HG03575 (cell line): ENCODE measurements at regions not wholly inside any gene's neighbourhood (a gene's known extent, or its start where the extent isn't known, plus 50 kb on each side); places are given as distances from the start of the nearest gene placed in this dataset.
"Not testable (repeated sequence)": the region's sequence is repeated elsewhere in the genome, so short reads cannot be mapped to it uniquely, and the experiment has no call there.

Source experiments
- ATAC-seq: cut with Tn5 transposase; IDR thresholded peaks from one replicate; pipeline ENCODE4 v1.9.1; 2021; ENCODE audit not compliant: unreplicated experiment, insufficient number of reproducible peaks, low FRiP score; ENCODE audit errors: extremely low read depth

DNA sequence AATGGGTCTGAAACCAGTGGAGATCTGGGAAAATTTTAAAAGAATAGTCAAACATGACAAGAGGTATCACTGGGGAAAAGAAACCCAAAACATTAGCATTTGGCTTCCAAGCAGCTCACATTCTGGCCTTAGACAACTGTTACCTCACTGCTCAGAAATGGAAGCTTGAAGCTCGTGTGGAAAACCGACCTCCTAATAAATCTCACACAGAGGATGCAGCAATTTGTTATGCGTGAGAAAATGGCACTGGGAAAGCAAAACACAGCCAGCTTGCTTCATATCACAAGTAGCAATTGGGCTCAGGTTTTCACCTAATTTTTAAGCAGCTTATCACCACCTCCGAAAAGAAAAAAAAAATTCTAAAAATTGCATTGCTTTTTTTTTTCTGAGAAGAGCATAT, 103.3 kb upstream of the TAS2R1 start:
- ATAC-seq: no peak

DNA sequence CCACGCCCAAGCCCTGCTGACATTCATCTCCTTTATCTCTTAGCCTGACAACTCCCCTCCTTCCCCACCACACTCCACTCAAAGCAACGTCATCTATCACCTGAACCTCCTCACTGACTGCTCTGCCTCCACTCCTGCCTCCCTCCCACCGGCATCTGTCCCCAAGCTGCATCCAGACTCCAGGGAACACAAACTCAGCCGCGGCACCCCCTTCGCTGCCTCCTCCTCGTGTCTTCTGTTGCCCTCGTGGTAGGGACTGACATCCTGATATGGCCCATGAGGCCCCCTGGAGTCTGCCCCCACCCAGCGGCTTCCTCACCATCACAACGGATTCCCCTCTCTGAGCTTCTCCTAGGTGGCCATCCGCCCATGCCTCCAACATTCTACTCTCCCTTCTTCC, 101.0 kb upstream of the TAS2R1 start:
- ATAC-seq: no peak

DNA sequence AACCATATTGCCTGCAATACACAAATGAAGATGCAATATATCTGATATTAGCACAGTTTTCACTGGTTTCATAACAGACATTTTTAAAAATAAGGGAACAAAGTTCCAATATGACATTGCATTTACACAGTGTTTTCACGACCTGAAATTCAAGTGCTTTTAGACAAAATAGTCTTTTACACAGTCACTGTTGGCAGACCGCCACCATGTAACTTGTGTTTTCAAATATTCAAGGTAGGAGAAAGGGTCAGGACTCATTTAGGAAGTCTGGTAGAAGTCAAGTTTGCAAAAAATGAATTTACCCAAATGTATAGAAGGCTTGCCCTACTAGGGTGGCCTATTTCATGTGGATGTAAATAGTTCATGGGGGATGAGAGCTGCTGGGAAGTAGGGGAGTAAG, 98.1 kb upstream of the TAS2R1 start:
- no peak for ATAC-seq

DNA sequence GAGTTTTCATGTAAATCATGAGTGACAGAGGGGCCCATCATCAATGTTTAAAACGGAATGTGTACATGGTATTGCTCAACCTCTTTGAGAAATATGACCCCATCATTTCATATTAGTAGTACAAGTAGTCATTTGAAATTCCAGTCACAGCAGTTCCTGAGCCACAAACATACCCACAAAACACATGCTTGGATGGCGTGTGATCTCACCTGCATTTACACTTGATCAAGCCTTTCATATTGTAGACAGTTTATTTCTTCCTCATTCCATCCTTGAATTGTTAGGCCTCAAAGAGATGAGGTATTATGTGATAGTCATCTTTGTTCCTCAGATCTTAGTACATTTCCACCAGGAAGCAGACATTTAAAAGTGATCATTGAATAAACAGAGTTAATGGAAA, 96.8 kb upstream of the TAS2R1 start:
- no peak for ATAC-seq

DNA sequence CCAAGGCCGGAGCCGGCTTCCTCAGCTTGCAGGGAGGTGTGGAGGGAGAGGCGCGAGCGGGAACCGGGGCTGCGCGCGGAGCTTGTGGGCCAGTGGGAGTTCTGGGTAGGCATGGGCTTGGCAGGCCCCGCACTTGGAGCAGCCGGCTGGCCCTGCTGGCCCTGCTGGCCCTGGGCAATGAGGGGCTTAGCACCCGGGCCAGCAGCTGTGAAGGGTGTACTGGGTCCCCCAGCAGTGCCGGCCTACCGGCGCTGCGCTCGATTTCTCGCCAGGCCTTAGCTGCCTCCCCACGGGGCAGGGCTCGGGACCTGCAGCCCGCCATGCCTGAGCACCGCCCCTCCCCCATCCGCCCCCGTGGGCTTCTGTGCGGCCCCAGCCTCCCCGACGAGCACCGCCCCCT, 95.1 kb upstream of the TAS2R1 start:
- ATAC-seq: not testable (repeated sequence)

DNA sequence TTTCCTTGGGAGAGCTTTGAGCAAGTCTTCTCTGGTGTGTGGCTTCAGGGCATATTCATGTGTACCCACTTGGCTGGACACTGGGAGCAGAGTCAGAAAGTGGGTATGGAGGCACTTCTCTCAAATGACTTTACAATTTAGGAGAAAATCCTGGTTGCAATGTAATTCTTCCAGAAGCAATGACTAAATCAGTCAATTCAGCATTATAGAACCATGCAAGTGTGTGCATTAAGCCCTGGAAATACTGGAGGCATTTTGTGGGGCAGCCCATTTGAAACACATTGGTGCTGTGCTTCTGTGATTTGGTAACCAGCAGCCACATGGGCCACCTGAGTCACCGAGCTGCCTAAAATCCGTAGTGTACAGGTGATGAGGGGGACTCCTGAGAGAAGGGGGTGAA, 94.6 kb upstream of the TAS2R1 start:
- ATAC-seq: no peak

DNA sequence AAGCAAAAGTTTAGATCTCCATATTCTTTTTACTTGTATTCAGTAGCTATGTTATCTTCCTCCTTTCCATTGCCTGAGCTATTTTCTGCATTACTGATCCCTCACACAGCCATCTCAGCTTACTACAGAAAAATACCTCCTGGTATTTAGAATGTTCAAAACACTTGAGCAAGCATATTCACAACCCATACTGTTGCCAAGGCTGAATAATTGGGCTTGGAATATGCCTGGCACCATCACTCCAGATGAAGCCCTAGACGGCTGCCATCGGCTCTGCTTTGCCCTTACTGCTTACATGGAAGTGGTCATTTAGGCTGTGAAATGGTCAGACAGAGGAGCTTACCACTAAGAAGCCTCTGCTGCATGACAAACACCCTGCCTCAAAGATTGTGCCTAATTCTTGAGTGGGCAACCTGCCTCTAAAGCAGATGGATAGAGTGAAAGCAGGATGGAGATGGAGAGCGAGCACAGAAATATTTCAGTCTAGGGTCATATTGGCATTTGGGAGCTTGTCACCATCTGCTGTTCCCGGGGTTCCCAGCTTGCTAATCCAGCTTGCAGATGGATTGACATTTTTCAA, 92.5 kb upstream of the TAS2R1 start:
- no peak for ATAC-seq

DNA sequence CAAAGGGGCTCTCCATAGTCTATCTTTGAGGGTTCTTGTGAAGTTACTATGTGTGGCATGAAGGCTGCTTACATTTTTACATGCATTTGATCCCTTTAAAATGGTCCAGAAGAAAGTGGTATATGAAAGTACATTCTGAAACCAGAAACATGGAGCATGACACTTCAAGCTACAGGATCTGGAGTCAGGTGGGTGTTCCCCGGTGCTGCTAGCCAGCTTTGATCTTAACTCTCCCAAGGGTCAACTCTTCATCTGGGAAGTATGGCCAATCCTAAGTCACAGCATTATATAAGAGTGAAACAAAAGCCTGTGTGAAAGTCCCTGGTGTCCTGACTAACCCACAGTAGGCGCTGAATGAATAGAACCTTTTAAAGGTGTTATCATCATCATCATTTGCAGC, 91.0 kb upstream of the TAS2R1 start:
- ATAC-seq: no peak

DNA sequence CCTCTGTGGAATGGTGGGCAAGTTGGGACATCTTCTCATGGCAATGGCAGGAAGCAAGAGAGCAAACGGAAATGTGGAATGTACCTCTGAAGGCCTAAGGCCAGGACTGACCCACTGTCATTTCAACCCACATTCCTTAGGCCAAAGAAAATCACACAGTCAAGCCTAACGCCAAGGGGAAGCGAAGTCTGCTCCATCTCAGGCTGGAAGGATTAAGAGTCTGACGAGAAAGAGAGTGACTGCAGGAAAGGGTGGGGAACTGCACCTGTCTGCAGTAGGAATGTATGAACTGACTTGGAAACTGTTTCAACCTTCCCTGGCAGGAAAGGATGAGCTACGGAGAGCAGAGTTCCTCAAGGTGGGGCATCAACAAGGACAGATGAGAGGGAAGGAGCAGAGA, 90.2 kb upstream of the TAS2R1 start:
- no peak for ATAC-seq

DNA sequence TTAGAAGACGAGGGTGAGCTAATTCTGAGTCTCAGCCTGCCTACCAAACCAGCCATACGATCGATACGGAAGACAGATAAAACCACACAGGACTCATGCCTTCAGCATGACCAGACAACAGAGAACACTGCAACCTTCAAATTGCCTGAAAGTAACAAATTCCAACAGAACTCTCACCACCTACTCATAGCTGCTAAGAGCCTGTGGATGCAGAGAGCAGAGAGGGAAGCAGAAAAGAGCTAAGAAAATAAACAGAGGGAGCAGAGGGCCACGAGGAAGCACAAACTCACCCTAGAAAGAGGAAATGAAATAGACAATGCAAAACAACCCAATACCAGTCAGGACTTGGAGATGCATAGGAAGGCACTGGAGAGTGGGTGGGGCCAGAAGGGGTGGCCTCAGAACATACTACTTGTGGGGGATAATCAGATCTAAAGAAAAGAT, 86.7 kb upstream of the TAS2R1 start:
- ATAC-seq: peak; percentile 69

DNA sequence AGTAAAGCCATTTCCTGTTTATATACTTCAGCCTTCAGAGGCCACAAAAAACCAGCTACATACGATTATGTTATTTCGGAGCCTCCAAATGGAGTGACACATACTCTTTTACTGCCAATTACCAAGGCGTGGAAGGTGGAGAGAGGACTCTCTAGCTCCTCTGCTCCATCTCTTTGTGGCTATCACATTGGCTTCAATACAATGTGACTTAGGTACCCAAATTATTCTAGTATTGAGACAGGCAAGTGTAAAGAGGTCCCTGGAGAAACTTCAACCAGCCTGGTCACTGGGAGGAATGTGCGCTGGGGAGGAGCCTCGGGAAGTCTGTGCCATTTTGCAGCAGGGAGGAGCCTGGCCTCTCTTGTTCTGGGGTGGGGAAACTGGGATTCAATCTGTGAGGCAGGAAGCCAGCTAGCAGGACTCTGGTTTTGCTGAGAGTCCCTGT, 85.8 kb upstream of the TAS2R1 start:
- no peak for ATAC-seq

DNA sequence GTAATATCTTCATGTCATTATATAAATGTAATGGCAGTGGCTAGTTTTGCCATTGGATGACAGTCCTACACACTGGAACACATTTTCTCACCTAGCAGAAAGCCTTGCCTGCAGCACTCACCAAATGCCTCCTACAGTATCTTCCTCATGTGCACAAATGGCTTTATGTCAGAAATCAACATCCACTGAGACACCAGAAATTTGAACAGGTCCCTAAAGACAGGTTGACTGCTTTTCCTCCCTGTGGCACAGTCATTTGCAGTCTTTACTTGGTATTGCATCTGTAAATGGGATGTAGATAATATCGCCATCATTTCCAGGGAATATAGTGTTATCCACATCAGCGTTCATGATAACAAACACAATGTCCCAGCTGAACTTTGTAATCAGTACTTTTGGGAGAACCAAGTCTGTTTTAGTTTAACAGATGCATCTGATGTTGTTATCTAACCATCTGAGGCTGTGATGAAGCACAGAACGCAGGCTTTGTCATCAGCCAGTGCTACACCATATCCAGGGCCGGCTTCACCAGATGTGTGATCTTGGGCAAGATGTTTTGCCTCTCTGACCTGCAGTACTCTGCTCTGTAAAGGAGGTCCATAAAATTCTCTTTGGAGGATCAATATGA, 83.9 kb upstream of the TAS2R1 start:
- ATAC-seq: no peak

DNA sequence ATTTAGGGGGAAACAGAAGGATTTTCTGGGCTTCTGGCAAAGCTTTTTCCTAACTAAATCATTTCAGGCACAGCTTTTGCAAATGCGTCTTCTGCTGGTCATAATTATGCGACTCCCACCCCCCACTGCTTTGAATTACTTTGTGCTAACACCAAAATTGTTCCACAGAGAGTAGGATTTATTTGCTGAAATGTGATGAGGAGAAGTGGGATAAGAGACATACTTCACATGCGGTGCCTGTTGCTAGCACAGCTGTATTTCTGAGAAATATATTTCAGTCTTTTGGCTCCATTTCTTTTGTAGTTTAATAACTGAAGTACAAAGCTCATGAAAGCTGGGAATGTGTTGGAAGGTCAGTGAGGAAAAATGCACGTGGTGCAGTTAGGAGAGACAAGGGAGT, 83.2 kb upstream of the TAS2R1 start:
- no peak for ATAC-seq

DNA sequence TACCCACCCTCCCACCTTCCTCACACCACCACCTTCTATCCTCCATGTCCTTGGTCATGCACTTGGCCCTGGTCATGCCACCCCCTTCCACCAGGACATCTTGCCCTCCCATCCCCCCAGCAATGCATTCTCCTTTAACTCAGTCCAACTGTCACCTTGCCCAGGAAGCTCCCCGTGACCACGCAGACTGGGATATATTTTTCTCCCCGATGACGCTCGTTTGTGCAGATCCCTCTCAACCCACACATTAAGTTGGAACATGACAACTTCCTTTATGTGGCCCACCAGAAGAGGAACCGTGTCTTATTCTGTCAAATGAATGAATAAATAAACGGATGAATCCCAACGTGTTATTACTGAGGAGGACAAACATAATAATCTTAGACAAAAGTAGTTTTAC, 82.8 kb upstream of the TAS2R1 start:
- no peak for ATAC-seq

DNA sequence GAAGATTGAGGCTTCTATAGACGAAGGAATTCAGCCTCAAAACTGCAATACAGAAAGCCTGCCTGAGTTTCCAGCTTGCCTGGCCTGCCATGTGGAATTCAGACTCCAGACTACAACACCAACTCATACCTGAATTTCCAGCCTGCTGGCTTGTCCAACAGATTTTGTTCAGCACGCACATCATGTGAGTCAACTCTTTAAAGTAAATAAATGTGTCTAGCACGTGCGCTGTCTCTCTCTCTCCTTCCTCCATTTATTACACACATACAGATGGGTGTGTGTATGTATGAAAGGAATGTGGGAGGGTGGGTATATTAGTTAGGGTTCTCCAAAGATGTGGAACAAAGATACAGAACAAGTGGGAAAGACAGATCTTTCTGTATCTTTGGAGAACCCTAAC, 82.4 kb upstream of the TAS2R1 start:
- ATAC-seq: no peak

DNA sequence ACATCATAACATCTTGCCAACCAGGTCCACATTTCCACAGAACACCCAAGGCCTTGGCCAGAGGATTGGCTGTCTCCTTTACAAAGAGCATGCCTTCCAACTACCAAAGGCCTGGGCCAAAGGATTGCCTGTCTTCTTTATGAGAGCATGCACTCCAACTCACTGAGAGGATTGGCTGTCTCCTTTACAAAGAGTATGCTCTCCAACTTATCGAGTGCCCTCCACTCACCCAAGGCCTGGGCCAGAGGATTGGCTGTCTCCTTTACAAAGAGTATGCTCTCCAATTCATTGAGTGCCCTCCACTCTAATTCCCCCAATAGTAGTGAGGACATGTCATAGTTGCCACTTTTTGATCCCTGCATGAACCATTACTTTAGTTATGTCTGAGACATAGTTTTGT, 79.9 kb upstream of the TAS2R1 start:
- no peak for ATAC-seq

DNA sequence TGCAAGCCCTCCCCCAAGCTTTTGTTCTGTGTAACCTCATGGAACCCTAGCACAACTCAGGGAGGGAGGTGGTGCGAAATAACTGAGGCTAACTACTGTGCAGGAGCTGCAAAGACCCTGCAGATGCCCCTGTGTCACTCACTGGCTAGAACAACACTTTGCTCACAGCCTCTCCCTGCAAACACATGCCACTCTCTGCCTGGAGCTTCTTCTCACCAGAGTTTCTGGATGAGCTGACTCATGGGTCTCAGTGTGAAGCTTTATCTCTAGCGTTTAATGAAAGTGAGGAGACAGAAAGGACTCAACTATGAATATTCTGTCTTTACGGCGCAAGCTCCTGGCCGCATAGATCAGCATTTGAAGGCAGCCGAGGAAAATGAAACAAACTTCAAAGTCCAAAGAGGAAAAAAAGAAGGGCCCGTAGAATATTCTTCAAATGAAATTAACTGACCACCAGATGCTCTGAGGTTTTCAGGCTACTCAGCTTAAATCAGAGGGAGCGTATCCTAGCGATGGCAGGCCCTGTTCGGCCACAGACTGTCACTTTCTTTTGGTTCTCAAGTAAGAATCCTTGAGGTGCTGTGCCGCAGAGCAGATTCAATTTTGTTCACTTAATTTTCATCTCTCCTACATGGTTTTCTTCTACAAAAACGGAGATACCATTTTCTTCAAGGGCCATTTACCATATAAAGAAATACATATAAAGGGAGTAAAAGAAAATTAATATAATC, 77.7 kb upstream of the TAS2R1 start:
- no peak for ATAC-seq

DNA sequence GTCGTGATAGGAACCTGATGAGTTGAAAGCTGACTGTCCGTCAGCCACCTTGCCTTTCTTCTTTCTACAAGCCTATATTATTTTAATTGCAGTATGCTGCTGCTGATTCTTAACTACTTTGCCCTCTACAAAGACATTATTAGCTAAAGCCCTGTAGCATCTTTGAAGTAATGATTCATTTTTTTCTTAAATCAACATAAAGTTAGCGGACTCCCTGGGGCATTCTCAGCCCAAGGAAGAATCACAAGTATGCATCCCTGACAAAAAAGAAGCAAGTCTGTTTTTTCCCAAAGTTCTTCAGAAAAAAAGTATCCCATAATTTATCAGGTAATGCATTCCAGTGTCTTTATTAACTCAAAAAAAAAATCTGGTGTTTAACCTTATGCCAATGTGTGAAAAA, 69.5 kb upstream of the TAS2R1 start:
- no peak for ATAC-seq

DNA sequence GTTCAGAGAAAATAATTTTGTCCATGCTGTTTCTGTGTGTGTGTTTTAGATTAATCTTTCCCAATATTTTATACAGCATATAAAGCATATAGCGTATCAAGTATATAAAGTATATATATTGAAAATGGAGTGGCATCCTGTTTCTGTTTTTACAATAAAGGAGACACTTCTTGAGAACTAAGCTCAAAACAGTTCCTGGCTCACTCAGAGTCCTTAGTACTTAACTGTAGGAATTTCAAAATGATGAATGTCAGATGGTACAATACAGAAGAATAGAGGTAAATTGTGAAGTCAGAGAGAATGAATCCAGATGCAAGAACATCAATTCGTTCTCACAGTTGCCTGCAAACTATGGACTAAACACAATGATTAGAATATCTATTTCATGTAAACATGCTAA, 68.7 kb upstream of the TAS2R1 start:
- ATAC-seq: no peak

DNA sequence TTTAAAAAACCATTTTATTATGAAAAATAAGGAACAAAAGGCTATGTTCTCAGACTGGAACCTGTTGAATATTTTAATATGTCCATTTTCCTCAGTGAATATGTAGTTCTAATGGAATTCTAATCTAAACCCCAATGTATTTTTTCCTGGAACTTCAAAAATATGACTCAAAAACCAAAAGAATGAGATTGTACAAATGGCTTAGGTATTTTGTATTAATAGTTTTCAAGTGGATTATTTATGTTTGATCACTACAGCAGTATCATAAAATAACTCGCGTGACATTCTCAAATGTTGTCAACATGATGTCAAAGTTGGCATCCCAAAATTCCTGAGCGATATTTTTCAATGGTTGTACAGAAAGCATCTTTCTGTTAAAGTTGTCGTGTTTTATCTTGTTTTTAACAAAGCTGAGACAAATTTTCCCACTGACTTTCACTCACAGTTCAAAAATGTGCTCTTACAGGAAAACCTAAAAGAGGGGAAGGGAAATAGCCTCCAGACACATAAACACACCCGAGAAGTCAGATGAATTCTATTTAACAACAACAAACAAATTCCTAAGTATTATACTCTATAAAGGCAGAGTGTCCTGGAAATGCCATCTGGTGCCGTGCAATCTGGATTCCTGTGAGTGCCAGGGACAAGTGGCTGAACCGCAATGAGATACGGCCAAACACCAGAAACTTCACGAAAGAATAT, 68.1 kb upstream of the TAS2R1 start:
- no peak for ATAC-seq
